HG03558 (cell line): ENCODE measurements at regions not wholly inside any gene's neighbourhood (a gene's known extent, or its start where the extent isn't known, plus 50 kb on each side); places are given as distances from the start of the nearest gene placed in this dataset.
"Not testable (repeated sequence)": the region's sequence is repeated elsewhere in the genome, so short reads cannot be mapped to it uniquely, and the experiment has no call there.

ENCODE experiments used
- ATAC-seq: cut with Tn5 transposase; IDR thresholded peaks from one replicate; pipeline ENCODE4 v1.9.1; 2021; ENCODE audit warnings: moderate number of reproducible peaks; ENCODE audit not compliant: unreplicated experiment; ENCODE audit errors: extremely low read depth

GRCh38 chr2:175624785-175625184 lies 377.3 kb downstream of the LNPK start:
- ATAC-seq, result no peak

DNA sequence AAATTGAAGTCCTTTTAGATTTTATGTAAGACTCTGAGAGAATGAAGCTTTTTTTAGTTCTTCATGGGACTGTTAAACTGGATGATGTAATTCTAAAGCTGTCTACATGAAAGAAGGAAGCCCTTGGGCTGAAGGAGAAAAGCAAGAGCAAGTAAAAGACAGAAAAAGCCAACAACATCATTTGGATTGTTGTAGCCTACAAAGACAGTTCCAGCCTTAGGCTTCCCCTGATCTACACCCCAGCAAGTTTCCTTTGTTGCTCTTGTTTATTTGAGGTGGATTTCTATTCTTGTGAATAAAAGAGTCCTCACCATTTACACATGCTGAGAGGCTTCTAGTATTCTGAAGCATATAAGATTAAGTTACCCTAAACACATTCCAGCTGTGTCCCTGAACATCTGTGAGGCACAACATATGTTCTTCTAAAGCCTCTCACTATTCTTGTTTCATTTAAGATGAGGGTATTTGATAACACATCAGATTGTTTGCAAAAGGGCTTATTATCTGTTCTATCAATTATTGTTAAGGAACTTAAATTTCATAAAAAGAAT lies 377.8 kb downstream of the LNPK start:
- ATAC-seq, result no peak

DNA sequence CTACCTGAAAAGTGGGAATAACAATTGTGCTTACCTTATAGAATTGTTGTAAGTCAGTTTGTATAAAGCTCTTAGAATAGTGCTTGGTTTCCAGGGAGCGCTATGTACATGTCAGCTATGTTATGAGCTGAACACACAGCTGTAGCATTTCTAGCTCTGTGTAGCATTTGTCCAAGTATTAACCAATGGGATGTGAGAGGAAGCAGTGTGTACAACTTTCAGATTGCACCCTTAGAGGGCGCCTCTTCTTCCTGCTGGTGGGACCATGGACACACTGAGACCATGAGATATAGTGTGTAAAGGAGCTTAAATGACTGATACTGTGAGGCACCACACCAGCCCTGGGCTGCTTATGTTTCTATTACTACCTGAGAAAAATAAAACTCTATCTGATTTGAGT lies 380.2 kb downstream of the LNPK start:
- ATAC-seq, result no peak

DNA sequence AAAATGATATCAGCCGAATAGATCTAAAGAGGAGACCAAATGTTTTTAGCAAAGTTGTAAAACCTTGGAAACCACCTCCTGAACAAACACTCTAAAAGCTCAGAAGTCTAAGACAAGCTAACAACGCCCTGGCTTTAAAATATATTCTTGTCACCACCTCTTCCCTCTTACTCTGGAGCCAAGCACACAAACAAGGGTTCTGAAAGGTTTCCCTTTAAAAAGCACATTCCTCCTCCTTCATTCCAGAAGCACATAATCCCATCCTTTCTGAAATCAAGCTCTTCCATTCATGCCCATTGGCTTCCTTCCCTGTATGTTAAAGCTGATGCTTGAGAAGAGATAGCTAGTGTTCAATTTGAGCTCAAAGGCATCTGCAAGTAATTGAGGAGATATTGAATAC lies 382.0 kb downstream of the LNPK start:
- no peak for ATAC-seq

DNA sequence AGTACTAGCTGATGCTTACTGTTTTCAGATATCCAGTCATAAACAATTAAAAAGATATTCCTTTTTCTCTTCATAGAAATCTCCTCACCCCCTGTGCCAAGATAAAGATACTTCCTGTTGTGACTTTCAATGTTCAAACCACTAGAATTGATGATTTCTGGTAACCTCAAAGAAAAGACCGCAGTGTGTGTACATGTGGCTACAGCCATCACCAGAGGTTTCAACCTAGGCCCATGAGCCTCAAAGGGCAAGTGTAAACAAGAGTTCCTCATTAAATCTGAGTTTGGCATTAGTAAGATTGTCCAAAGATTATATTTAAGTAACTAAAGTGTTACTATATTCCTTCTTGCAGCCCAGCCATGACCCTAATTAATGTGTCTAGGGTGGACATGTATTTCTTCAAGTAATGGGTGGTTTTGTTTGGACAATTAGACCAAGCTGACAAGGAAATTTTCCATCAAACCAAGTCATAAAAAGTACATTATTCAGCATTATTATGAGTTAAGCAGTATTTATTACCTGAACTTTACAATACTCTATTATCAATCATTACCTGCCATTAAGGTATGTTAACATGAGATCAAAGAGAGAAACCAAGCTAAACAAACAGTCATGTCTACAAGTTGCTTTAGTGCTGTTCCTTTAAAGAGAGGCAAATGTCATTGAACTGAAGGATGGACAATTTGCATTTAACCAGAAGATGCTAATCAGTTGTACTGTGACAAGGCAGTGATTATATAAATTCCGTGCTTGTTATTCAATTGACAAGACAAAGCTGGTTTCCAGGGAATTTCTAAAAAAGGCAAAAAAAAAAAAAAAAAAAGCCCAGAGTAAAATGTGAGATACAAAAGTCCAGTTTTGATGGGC lies 382.7 kb downstream of the LNPK start:
- no peak for ATAC-seq

DNA sequence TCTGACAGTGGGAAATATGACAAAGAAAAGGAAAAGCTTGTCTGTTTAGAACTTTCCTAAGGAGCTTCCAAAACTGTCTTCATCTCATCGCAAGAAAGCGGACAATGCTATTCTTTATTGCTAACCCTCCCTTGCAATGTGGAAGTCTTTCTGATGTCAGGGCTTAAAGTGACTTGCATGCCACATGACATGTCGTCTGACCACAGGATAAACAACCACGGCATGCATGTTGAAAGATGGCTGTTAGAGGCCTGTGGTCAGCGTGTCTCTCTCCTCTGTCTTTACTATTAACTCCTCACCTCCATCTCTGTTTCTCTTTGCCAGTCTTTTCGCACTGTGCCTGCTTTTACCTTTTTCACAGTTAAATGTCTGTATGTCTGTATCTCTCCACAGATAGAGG lies 389.8 kb downstream of the LNPK start:
- no peak for ATAC-seq

DNA sequence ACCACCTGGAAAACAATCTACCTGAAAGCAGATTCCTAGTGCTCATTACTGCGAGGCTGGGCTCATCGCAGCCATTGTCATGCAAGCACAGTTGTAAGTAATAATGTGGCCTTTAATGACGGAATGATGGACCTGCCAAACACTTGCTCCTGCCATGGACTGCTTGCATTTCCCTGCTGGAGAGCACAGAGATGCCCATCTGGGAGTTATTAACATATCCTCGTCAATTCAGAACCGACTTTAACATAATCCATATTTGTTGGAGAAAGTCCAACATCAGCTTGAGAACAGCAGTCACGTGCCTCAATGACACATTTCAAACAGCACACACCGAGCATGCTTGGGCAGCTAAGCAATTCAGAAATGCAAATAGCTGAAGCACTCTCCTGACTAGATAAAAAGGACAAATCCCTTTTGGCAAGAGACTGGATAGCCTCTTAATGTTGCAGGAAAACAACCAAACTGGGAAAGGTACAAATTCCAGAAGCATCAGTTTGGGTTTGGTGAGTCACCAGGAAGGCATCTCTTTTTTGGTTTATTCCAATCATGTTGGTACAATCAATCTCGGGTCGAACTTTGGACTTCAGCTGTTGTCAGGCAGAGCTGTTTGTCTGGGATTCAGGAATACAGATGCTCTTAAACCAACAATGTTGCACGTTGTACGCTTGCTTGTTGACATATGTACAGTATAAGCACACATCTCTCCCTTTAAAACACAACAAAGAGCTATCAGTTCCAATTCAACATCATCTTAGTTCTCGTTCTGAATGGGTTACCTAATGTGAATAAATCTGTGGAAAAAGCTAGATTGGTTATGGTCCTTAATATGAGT lies 395.8 kb downstream of the LNPK start:
- ATAC-seq, result no peak

GRCh38 chr2:175605640-175606009 lies 396.4 kb downstream of the LNPK start:
- ATAC-seq, result no peak

GRCh38 chr2:175601969-175602368 lies 400.1 kb downstream of the LNPK start:
- ATAC-seq, result no peak

GRCh38 chr2:175599966-175600831 lies 401.9 kb downstream of the LNPK start:
- no peak for ATAC-seq

DNA sequence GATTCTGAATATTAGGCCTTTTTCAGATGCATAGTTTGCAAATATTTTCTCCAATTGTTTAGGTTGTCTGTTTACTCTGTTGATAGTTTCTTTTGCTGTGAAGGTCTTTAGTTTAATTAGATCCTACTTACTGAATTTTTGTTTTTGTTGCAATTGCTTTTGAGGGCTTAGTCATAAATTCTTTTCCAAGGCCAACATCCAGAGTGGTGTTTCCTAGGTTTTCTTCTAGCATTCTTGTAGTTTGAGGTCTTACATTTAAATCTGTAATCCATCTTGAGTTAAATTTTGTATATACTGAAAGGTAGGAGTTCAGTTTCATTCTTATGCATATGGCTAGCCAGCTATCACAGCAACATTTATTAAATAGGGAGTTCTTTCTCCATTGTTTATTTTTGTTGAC lies 404.8 kb downstream of the LNPK start:
- no peak for ATAC-seq

DNA sequence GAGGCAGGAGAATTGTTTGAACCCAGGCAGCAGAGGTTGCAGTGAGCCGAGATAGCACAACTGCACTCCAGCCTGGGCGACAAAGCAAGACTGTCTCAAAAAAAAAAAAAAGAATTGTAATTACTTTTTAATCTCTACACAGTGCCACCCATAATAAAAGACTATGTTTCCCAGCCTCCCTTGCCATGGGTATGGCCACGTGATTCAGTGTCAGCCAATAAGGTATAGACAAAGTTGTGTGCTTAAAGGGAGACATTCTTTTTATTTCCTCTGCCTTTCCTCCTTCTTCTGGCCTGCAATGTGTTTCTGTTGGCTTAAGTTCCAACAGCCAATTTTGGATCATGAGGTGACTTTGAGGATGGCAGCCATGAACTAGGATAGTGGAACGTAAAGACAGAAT lies 406.9 kb downstream of the LNPK start:
- ATAC-seq, result no peak

GRCh38 chr2:175593686-175594525 lies 408.2 kb downstream of the LNPK start:
- ATAC-seq, result not testable (repeated sequence)

DNA sequence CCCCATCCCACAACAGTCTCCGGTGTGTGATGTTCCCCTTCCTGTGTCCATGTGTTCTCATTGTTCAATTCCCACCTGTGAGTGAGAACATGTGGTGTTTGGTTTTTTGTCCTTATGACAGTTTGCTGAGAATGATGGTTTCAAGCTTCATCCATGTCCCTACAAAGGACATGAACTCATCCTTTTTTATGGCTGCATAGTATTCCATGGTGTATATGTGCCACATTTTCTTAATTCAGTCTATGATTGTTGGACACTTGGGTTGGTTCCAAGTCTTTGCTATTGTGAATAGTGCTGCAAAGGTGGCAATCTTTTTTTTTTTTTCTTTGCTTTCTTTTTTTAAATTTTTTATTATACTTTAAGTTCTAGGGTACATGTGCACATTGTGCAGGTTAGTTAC lies 406.7 kb upstream of the ATP5MC3 start:
- not testable (repeated sequence) for ATAC-seq

DNA sequence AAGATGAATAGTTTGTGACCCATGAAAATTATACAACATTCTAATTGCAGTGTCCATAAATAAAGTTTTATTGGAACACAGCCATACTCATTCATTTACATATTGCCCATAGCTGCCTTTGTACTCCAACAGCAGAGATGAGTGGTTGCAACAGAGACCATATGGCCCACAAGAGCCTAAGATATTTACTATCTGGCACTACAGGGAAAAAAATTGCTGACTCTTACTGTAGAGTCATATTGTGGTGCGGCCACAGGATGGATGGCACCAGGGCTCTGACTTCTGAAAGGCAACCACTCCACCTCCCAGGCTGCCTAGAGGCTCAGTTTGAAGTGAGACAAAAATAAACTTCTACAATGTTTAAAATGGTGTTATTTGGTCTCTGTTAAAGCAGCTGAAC lies 404.0 kb upstream of the ATP5MC3 start:
- ATAC-seq, result no peak

DNA sequence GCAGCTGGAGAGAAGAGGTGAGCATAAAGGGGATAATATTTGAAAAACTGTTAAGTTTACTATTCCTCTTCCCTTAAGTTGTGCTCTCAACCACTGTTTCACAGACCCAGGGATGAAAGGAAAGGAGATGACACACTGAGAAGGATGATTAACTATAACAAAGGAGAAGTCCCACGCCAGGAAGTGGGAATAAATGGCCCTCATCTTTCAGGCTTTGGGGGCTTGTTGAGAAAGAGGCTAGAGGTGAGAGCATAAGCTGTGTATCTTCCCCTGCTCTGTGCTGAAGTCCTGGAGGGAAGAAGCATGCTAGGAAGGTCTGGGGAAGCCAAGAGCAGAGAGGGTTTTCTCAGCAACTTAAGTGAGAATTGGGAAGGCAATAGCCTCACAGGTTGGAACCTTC lies 399.1 kb upstream of the ATP5MC3 start:
- ATAC-seq, result no peak

DNA sequence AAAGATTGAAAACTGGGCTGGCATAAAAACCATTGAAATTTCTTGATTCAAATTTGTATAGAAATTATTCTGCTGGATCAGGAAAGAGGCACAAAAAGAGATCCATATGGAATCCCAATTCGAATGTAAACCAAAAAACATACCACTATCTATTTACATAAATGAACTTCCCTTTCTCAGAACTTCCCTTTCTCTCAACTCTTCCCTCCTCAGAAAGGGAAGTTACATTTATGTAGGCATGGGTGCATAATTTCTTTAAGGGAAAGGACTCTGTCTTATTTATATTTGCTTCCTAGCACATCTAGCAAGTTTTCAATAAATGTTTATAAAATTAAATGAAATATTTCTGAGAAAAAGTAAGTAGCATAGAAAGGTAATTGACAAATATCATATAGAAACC lies 398.1 kb upstream of the ATP5MC3 start:
- no peak for ATAC-seq

DNA sequence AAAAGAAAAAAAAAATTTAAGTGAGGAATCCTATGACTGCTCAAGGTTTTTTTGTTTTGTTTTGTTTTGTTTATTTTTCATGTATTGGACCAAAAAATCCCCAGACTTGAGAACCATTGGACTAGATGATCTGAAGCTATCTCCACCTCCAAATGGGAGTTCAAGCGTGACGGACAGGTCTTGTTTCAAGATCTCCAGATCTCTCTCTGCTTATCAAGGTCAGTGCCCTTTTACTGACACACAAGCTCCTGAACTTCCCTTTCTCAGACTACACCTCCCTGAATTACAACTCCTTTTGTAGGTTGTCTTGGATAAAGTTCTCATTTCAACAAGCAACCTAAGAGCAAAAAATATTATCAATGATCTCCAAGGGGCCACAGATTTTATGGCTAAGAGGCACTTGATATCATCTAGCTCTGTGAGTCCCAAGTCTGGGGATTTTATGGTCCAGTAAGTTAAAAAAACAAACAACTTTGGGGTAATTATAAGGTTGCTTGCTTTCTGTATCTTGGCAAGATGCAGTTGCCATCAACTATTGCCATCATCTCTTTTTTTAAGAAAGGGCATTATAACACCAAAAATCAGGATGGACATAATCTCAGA lies 396.0 kb upstream of the ATP5MC3 start:
- no peak for ATAC-seq

DNA sequence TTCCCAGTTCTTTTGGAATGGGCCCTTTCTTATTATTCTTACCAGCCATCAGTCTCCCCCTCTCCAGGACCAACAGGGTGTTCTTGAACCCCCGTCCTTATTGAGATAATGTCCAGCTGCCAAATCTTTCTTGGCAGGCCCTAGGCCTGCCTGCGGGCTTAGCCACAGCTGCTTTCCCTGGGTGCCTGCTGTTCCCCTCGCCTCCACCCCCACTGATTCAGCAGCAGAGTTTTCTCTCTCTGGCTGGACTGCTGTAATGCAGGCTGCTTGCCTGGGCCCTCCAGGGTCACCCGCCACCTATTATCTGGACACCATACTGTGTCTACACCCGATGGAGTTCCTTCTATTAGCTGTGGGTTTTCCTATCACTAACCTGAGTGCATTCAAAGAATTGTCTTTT lies 395.4 kb upstream of the ATP5MC3 start:
- ATAC-seq, result no peak
